HepG2 (cell line): ENCODE measurements at regions not wholly inside any gene's neighbourhood (a gene's known extent, or its start where the extent isn't known, plus 50 kb on each side); places are given as distances from the start of the nearest gene placed in this dataset.

Experiments used
- ATAC-seq: fragments of 200-7000 bp; cut with Tn5 transposase; 3 replicates; pipeline ENCODE4 v1.9.1; 2020; ENCODE audit warnings: mild to moderate bottlenecking, moderate library complexity
- BruUV-seq: library from RNA; stranded (reverse); fragments of 400-500 nt; replicated peaks from 2 replicates; lab custom pipeline; 2021; lab: Mats Ljungman, UMichigan
- CTCF ChIA-PET: fragments of 300-600 bp; formaldehyde crosslinking; extraction: SDS; loops from one replicate; lab custom pipeline; 2021; ENCODE audit warnings: low total read pairs, inconsistent platforms, low intra/inter-chr PET ratio; lab: Yijun Ruan, JAX
- POLR2A ChIA-PET: fragments of 350-600 bp; sonication (Branson Sonifier 250); formaldehyde crosslinking; loops from one replicate; lab custom pipeline; 2020; ENCODE audit warnings: antibody characterized with exemption, inconsistent platforms; lab: Yijun Ruan, JAX
- DNase-seq: peaks from one replicate; pipeline ENCODE4 v3.0.0-alpha.2; 2015; ENCODE audit warnings: low spot score
- FAIRE-seq: peaks from 3 replicates; lab custom pipeline; 2011; peaks lifted over from hg19 to GRCh38; lab: Jason Lieb, UNC
- H2AFZ ChIP-seq: one replicate; pipeline ENCODE4 v1.6.1; 2011; ENCODE audit warnings: low read length, inconsistent platforms
- H3K27ac ChIP-seq: fragments of 300-600 bp; 3 replicates; pipeline ENCODE4 v1.8.0; 2011; ENCODE audit warnings: mixed run types, mild to moderate bottlenecking, mixed read lengths, low read length, inconsistent platforms; ENCODE audit not compliant: insufficient read depth; ENCODE audit errors: extremely low read length
- H3K27me3 ChIP-seq, 2 experiments: fragments of 200-600 bp in 1 of 2; 2 replicates in 1 of 2; 3 replicates in 1 of 2; pipeline versions ENCODE4 v1.6.0 to v1.8.0; 2011; ENCODE audit warnings: low read length in 2 of 2, mild to moderate bottlenecking in 2 of 2, moderate library complexity in 2 of 2, inconsistent platforms in 1 of 2; ENCODE audit not compliant: insufficient read depth in 2 of 2, control insufficient read depth in 1 of 2
- H3K36me3 ChIP-seq, 2 experiments: fragments of 200-600 bp in 1 of 2; replicated peaks in 1 of 2; 2 replicates in 1 of 2; 3 replicates in 1 of 2; pipeline versions ENCODE4 v1.5.1 to v1.8.0; 2011; ENCODE audit warnings: low read length in 2 of 2, inconsistent platforms in 1 of 2; ENCODE audit not compliant: insufficient read depth in 2 of 2, control insufficient read depth in 1 of 2
- H3K4me1 ChIP-seq: 2 replicates; pipeline ENCODE4 v1.5.1; 2012; ENCODE audit warnings: low read length, inconsistent platforms; ENCODE audit not compliant: insufficient read depth
- H3K4me2 ChIP-seq: 2 replicates; pipeline ENCODE4 v1.6.0; 2011; ENCODE audit warnings: low read depth, low read length, inconsistent platforms
- H3K4me3 ChIP-seq, 3 experiments: fragments of 200-600 bp in 1 of 3; sonication (generic), shearing (Covaris generic) in 1 of 3; replicated peaks in 1 of 3; 2 replicates each; pipeline ENCODE4 v1.5.1; 2011 to 2016; ENCODE audit warnings: low read length in 3 of 3, inconsistent platforms in 2 of 3, low read depth in 2 of 3, mild to moderate bottlenecking in 2 of 3, control low read depth in 1 of 3, mixed read lengths in 1 of 3; ENCODE audit not compliant: insufficient read depth in 1 of 3
- H3K79me2 ChIP-seq: one replicate; pipeline ENCODE4 v1.6.1; 2011; ENCODE audit warnings: low read length, inconsistent platforms; ENCODE audit not compliant: insufficient read depth
- H3K9ac ChIP-seq: 2 replicates; pipeline ENCODE4 v1.6.0; 2011; ENCODE audit warnings: mild to moderate bottlenecking, low read depth, low read length, inconsistent platforms; ENCODE audit not compliant: insufficient read depth
- H3K9me3 ChIP-seq: 2 replicates; pipeline ENCODE4 v1.5.1; 2012; ENCODE audit warnings: mild to moderate bottlenecking, low read length
- H4K20me1 ChIP-seq: 2 replicates; pipeline ENCODE4 v1.6.0; 2011; ENCODE audit warnings: inconsistent platforms, mild to moderate bottlenecking, low read length, moderate library complexity; ENCODE audit not compliant: insufficient read depth
- ATF1 ChIP-seq: IDR thresholded peaks from 2 replicates; pipeline ENCODE4 v1.6.1; 2016; ENCODE audit warnings: mild to moderate bottlenecking, control low read depth
- CENPT ChIP-seq: sonication (generic); formaldehyde crosslinking; IDR thresholded peaks from 2 replicates; pipeline ENCODE4 v1.8.0; 2022; ENCODE audit warnings: low read depth, mild to moderate bottlenecking, moderate library complexity, missing genetic modification reagents
- ETV6 ChIP-seq: sonication (generic); formaldehyde crosslinking; conservative IDR thresholded peaks from 2 replicates; pipeline ENCODE4 v1.4.0; 2020; ENCODE audit warnings: missing genetic modification reagents
- FOXK1 ChIP-seq: sonication (generic); formaldehyde crosslinking; IDR thresholded peaks from 2 replicates; pipeline ENCODE4 v1.4.0; 2020; ENCODE audit warnings: low read depth, missing genetic modification reagents, borderline replicate concordance
- HIC2 ChIP-seq: sonication (generic); formaldehyde crosslinking; IDR thresholded peaks from 2 replicates; pipeline ENCODE4 v1.9.0; 2022; ENCODE audit warnings: low read depth, missing genetic modification reagents
- MATR3 ChIP-seq: sonication (generic); formaldehyde crosslinking; IDR thresholded peaks from 2 replicates; pipeline ENCODE4 v1.4.0; 2020; ENCODE audit warnings: missing genetic modification reagents
- PBX2 ChIP-seq: IDR thresholded peaks from 2 replicates; pipeline ENCODE4 v1.6.1; 2016; ENCODE audit warnings: control low read depth
- POGK ChIP-seq: sonication (generic); formaldehyde crosslinking; conservative IDR thresholded peaks from 2 replicates; pipeline ENCODE4 v1.8.0; 2022; ENCODE audit warnings: mild to moderate bottlenecking, moderate library complexity, missing genetic modification reagents
- SIN3B ChIP-seq: fragments of 150-350 bp; IDR thresholded peaks from 2 replicates; pipeline ENCODE4 v1.6.1; 2014; ENCODE audit warnings: low read length
- SMAD9 ChIP-seq: sonication (generic); formaldehyde crosslinking; IDR thresholded peaks from 2 replicates; pipeline ENCODE4 v1.5.1; 2020; ENCODE audit warnings: mild to moderate bottlenecking, missing genetic modification reagents
- ZBTB7A ChIP-seq: sonication (generic); formaldehyde crosslinking; IDR thresholded peaks from 2 replicates; pipeline ENCODE4 v1.8.0; 2022; ENCODE audit warnings: mild to moderate bottlenecking, missing genetic modification reagents
- ZNF20 ChIP-seq: sonication (generic); formaldehyde crosslinking; IDR thresholded peaks from 2 replicates; pipeline ENCODE4 v1.4.0; 2020; ENCODE audit warnings: mild to moderate bottlenecking, moderate library complexity, missing genetic modification reagents
- ZNF30 ChIP-seq: sonication (generic); formaldehyde crosslinking; IDR thresholded peaks from 2 replicates; pipeline ENCODE4 v1.5.0; 2020; ENCODE audit warnings: mild to moderate bottlenecking, missing genetic modification reagents
- ZNF354B ChIP-seq: sonication (generic); formaldehyde crosslinking; IDR thresholded peaks from 2 replicates; pipeline ENCODE4 v1.8.0; 2022; ENCODE audit warnings: mild to moderate bottlenecking, missing genetic modification reagents
- ZNF468 ChIP-seq: sonication (generic); formaldehyde crosslinking; IDR thresholded peaks from 2 replicates; pipeline ENCODE4 v1.8.0; 2022; ENCODE audit warnings: mild to moderate bottlenecking, moderate library complexity, missing genetic modification reagents
- ZNF570 ChIP-seq: sonication (generic); formaldehyde crosslinking; IDR thresholded peaks from 2 replicates; pipeline ENCODE4 v1.4.0; 2020; ENCODE audit warnings: mild to moderate bottlenecking, missing genetic modification reagents, borderline replicate concordance
- ZNF761 ChIP-seq: sonication (generic); formaldehyde crosslinking; conservative IDR thresholded peaks from 2 replicates; pipeline ENCODE4 v1.4.0; 2020; ENCODE audit warnings: mild to moderate bottlenecking, missing genetic modification reagents
- ZNF770 ChIP-seq: sonication (generic); formaldehyde crosslinking; IDR thresholded peaks from 2 replicates; pipeline ENCODE4 v1.5.0; 2020; ENCODE audit warnings: mild to moderate bottlenecking, missing genetic modification reagents
- ZNF891 ChIP-seq: sonication (generic); formaldehyde crosslinking; IDR thresholded peaks from 2 replicates; pipeline ENCODE4 v1.5.0; 2020; ENCODE audit warnings: mild to moderate bottlenecking, missing genetic modification reagents
- ZSCAN25 ChIP-seq: sonication (generic); formaldehyde crosslinking; IDR thresholded peaks from 2 replicates; pipeline ENCODE4 v1.8.0; 2022; ENCODE audit warnings: mild to moderate bottlenecking, missing genetic modification reagents
- WGBS: methylation state at CpG from one replicate; pipeline ENCODE4 v1.1.6; 2017; ENCODE audit warnings: low lambda C conversion rate; 5-methylcytosine and 5-hydroxymethylcytosine counted together
- in situ Hi-C: cut with HindIII; loops from 2 replicates; pipeline ENCODE4 v1.10.0; 2017; ENCODE audit warnings: low pct_unique_long_range_greater_than_20kb; ENCODE audit not compliant: extremely low pct_ligation_motif_present
- intact Hi-C: fragments of 100-400 bp; cut with micrococcal nuclease; formaldehyde crosslinking; loops from one replicate; pipeline ENCODE4 v1.10.0; 2022; ENCODE audit not compliant: unreplicated experiment

GRCh38 chr6:140181876-140182275, 807.4 kb upstream of the CITED2 start:
- no peaks in the 10 kb centered on the region for H3K4me1 ChIP-seq
- H3K9ac ChIP-seq: no peak overlapping the region
- in situ Hi-C loops: no loop called here
- WGBS: 83% methylated on average over 2 of the region's 2 CpGs
- H3K4me2 ChIP-seq: no peak overlapping the region
- TF ChIP-seq CENPT: no peak
- TF ChIP-seq ZBTB7A (CRISPR knock-in tag): no peak
- TF ChIP-seq ZNF468: no peak
- no peak for TF ChIP-seq ZNF770 (CRISPR knock-in tag)
- TF ChIP-seq MATR3 (CRISPR knock-in tag): no peak
- no peak for TF ChIP-seq ZNF891 (CRISPR knock-in tag)
- no peak for TF ChIP-seq POGK (CRISPR knock-in tag)
- no peak for TF ChIP-seq ZNF570
- TF ChIP-seq PBX2 (CRISPR knock-in tag): no peak
- no peak for TF ChIP-seq ETV6 (CRISPR knock-in tag)
- no peak for TF ChIP-seq ZNF30 (CRISPR knock-in tag)
- no peak for TF ChIP-seq SMAD9
- no peak for TF ChIP-seq ZSCAN25 (CRISPR knock-in tag)
- TF ChIP-seq HIC2 (CRISPR knock-in tag): no peak
- no peak for TF ChIP-seq ZNF761 (CRISPR knock-in tag)
- TF ChIP-seq FOXK1: no peak
- TF ChIP-seq SIN3B: no peak
- TF ChIP-seq ZNF354B (CRISPR knock-in tag): no peak
- no peak for TF ChIP-seq ATF1
- no peak for TF ChIP-seq ZNF20 (CRISPR knock-in tag)
- no peaks in the 10 kb centered on the region for H3K79me2 ChIP-seq
- H2AFZ ChIP-seq: no peak overlapping the region
- DNase-seq (no peak), FAIRE-seq (no peak), ATAC-seq (no peak)
- intact Hi-C loops: no loop called here
- H3K9me3 ChIP-seq: peaks cover 80% of the 10 kb centered on the region
- no peaks in the 10 kb centered on the region for H3K36me3 ChIP-seq
- ChIA-PET POLR2A (no interaction called here), CTCF (no interaction called here)
- H4K20me1 ChIP-seq: no peaks in the 10 kb centered on the region
- no peaks in the 10 kb centered on the region for H3K27me3 ChIP-seq
- H3K4me3 ChIP-seq: no peak overlapping the region
- no peak overlapping the region for H3K27ac ChIP-seq
- BruUV-seq: no TSS peak
